ENCODE measurements at regions not wholly inside any gene's neighbourhood (a gene's known extent, or its start where the extent isn't known, plus 50 kb on each side); places are given as distances from the start of the nearest gene placed in this dataset.

- H3K4me2 ChIP-seq (ENCODE audit: insufficient read depth, low read length) = no peak overlapping the region
- POLR2A ChIA-PET = no interaction called here
- dilution Hi-C loops (cut with MboI; ENCODE audit: extremely low pct_ligation_motif_present, low sequenced_read_pairs) = no loop called here
- intact Hi-C loops (cut with micrococcal nuclease) = no loop called here
- H3K79me2 ChIP-seq (ENCODE audit: control insufficient read depth, insufficient read depth, low read length) = no peaks in the 10 kb centered on the region
- DNase-seq (ENCODE audit: low read depth, low spot score) = no peak
- H3K4me3 ChIP-seq (replicated peaks in 1 of 3; ENCODE audit: insufficient read depth in 1 of 3, low read depth in 1 of 3, low read length in 3 of 3) = no peak overlapping the region
- TF ChIP-seq FOS (IDR thresholded peaks at IDR 0.05; ENCODE audit: borderline replicate concordance, insufficient read depth, low read length) (no peak), POLR2AphosphoS5 (IDR thresholded peaks at IDR 0.05; ENCODE audit: insufficient read depth, low read depth, low read length) (no peak), MAX (IDR thresholded peaks at IDR 0.05; ENCODE audit: insufficient read depth, insufficient read length) (no peak), JUN (IDR thresholded peaks at IDR 0.05; ENCODE audit: borderline replicate concordance, insufficient read depth, insufficient read length, low read depth) (no peak), GATA2 (IDR thresholded peaks at IDR 0.05; ENCODE audit: insufficient read depth, insufficient read length, low read depth, low read length) (no peak), EZH2 (IDR thresholded peaks at IDR 0.05; ENCODE audit: borderline replicate concordance, low read depth, low read length, severe bottlenecking) (no peak), MYC (IDR thresholded peaks at IDR 0.05; ENCODE audit: low read depth, low read length) (no peak), POLR2A (IDR thresholded peaks at IDR 0.05; ENCODE audit: low read depth, low read length) (no peak)
- TF ChIP-seq, protein P1, sequence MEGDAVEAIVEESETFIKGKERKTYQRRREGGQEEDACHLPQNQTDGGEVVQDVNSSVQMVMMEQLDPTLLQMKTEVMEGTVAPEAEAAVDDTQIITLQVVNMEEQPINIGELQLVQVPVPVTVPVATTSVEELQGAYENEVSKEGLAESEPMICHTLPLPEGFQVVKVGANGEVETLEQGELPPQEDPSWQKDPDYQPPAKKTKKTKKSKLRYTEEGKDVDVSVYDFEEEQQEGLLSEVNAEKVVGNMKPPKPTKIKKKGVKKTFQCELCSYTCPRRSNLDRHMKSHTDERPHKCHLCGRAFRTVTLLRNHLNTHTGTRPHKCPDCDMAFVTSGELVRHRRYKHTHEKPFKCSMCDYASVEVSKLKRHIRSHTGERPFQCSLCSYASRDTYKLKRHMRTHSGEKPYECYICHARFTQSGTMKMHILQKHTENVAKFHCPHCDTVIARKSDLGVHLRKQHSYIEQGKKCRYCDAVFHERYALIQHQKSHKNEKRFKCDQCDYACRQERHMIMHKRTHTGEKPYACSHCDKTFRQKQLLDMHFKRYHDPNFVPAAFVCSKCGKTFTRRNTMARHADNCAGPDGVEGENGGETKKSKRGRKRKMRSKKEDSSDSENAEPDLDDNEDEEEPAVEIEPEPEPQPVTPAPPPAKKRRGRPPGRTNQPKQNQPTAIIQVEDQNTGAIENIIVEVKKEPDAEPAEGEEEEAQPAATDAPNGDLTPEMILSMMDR (IDR thresholded peaks at IDR 0.05; ENCODE audit: extremely low read depth in 1 of 2, insufficient read depth in 1 of 2, low read depth in 1 of 2, low read length in 2 of 2) = no peak
- peaks cover 7% of the 10 kb centered on the region for H3K9me3 ChIP-seq (replicated peaks; ENCODE audit: control insufficient read depth, insufficient read depth, low read length)
- H3K4me1 ChIP-seq (ENCODE audit: control insufficient read depth, extremely low read depth, insufficient read depth, low read length) = no peaks in the 10 kb centered on the region
- BruUV-seq (replicated peaks) = no TSS peak
- H3K9ac ChIP-seq (replicated peaks; ENCODE audit: extremely low read depth, insufficient read depth, low read length) = no peak overlapping the region
- H3K27me3 ChIP-seq (ENCODE audit: control insufficient read depth in 2 of 2, insufficient read depth in 2 of 2, low read length in 2 of 2) = no peaks in the 10 kb centered on the region
- no peaks in the 10 kb centered on the region for H3K36me3 ChIP-seq (ENCODE audit: control insufficient read depth in 2 of 2, extremely low read depth in 1 of 2, insufficient read depth in 2 of 2, low read length in 2 of 2)
- no peaks in the 10 kb centered on the region for H4K20me1 ChIP-seq (replicated peaks; ENCODE audit: control insufficient read depth, extremely low read depth, insufficient read depth, low read length)
- no peak for FAIRE-seq
- CTCF ChIA-PET = no interaction called here
- no peak overlapping the region for H2AFZ ChIP-seq (ENCODE audit: low read depth, low read length)
- H3K9me1 ChIP-seq (replicated peaks; ENCODE audit: control insufficient read depth, extremely low read depth, insufficient read depth, low read length) = no peaks in the 10 kb centered on the region
- H3K27ac ChIP-seq (ENCODE audit: insufficient read depth, low read depth, low read length) = no peak overlapping the region
These were observed 1146.7 kb upstream of the PRMT6 start for GRCh38 chr1:105909811-105910210.

Measured in endothelial cell of umbilical vein (primary cell).